NCI-H1105 treated with DMSO at 0.1 percent for 48 hours (cell line): ENCODE measurements at regions not wholly inside any gene's neighbourhood (a gene's known extent, or its start where the extent isn't known, plus 50 kb on each side); places are given as distances from the start of the nearest gene placed in this dataset.
"Not testable (repeated sequence)": the region's sequence is repeated elsewhere in the genome, so short reads cannot be mapped to it uniquely, and the experiment has no call there.

ENCODE experiments used
- DNase-seq: peaks from one replicate; lab custom pipeline; 2025; lab: John Stamatoyannopoulos, UW

- no peak for DNase-seq
These were observed 57.4 kb downstream of the ZNF648 start for GRCh38 chr1:182003953-182004586.

DNA sequence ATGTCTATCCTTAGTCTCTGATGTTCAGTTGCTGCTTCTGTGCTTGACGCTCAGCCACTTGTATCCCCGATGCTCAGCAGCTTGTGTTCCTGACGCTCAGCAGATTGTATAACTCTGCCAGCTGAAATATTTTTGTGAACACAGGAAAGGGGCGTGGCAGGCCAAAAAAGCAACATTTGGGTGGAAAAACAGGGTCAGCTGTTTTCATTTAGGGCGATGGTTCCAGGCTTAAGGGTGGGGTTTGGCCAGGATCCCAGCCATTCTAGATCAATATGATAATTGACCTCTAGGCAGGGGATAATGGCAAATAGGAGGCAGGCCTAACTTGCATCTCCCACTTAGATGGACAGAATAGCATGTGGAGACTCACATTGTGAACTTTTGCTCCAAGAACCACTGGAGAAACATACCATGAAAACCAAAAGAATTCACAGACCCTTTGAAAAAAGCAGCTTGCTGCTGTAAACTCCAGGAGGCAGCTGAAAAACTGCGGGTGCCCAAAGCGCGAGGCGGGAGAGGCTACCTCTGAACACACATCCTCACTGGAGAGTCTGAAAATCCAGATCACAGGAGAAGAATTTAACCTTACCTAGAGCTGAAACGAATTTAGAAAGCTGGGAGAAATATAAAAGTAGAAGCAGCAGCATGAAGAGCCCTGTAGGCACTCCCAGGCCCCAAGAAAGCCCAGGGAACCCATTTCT, 58.3 kb downstream of the ZNF648 start:
- DNase-seq, result no peak

DNA sequence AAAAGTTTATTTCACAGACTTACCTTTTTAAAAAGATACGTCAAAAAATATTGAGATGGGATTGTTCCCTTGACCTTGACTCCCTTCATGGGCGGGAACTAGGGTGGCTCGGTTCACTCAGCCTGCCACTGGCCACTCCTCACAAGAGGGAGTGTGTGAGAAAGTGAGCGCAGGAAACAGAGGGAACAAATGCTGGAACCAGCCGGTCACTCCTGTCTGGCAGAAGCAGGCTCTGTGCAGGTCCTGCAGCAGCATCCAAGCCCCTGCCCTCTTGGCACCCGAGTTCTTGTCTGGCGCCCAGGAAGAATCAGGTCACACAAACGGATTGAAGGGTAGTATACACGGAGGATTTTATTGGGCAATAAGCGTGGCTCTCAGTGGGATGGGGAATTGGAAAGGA, 58.9 kb downstream of the ZNF648 start:
- no peak for DNase-seq

- no peak for DNase-seq
These were observed 62.7 kb downstream of the ZNF648 start for GRCh38 chr1:181998858-181999257.

GRCh38 chr1:181992072-181992471, 69.4 kb downstream of the ZNF648 start:
- DNase-seq, result no peak

- no peak for DNase-seq
These were observed 70.8 kb downstream of the ZNF648 start for GRCh38 chr1:181990728-181991127.

GRCh38 chr1:181989261-181989920, 72.1 kb downstream of the ZNF648 start:
- no peak for DNase-seq

DNA sequence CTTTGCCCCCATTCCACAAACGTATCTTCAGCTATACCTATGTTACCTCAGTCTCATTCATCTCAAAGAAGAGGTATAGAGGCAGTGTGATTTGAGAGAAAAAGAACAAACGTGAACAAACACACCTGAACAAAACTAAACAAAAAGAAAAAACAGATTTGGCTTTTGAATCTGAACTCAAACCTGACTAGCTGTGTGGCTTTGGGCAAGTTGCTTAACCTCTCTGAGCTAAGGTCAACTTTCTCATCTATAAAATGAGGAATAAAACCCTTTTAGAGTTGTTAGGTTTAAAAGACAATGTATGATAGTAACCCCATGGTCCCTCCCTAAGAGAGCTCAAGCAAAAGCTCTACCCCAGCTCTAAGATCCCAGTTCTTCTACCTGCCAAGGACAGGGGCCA, 73.5 kb downstream of the ZNF648 start:
- DNase-seq, result no peak

GRCh38 chr1:181987334-181987895, 74.1 kb downstream of the ZNF648 start:
- no peak for DNase-seq

DNA sequence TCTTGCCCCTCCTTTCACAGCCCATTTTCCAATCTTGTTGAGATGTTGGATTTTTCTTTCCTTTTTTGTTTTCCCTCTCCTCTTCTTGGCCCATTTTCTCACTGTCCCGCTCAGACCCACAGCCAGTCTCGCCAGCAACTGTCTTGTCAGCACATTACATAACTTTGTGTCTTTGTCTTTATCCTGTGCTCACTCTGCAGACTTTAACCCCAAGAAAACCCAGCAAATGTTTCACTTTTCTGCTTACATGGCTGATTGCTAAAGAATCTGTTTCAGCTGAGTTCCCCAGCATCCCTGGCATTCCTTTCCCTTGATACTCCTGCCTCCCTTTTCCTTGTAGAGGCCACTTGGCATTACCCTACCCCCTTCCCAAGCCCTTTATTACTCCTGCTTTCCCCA, 74.6 kb downstream of the ZNF648 start:
- DNase-seq, result no peak

DNA sequence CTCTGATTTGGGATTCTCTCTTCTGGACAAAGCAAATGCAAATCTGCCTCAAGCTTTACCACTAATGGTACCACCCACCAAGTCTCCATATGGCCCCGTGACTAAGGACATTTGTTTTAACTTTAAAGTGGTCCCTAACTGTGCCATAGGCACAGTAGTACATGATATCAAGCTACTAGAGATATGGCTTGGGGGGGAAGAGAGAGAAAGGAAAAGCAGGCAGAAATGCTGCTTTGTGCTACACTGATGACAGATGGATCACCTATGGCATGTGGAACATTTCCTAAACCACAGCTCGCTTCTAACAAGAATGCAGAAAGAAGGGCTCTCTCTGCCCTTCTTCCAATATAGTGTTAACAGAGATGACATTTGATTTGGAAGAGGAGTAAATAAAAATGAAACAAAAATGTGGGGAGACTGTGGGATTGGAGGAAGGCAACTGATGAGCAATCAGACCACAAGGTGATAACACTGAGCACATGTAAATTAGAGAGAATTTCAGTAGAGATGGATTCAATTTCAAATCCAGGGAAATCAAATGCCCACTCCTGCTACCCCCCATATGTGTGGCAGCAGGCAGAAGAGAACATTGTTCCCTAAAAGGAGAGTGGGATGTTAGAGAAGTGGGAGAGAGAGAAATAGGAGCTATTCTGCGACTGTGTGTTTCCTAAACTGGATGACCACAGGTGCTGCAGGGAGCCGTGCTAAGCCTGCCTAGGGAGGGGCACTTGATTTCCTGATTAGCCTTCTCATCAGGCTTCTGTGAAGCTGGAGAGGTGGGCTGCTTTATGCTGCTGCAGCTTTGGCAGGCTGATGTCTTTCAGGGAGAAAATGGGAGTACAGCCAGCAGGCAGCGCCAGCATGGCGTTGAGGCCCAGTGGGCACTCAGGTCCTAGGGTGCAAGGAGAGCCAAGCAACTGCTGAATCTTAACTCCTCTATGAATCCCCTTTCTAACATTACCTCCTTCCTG, 75.3 kb downstream of the ZNF648 start:
- no peak for DNase-seq

- no peak for DNase-seq
These were observed 76.2 kb downstream of the ZNF648 start for GRCh38 chr1:181985281-181985680.

DNA sequence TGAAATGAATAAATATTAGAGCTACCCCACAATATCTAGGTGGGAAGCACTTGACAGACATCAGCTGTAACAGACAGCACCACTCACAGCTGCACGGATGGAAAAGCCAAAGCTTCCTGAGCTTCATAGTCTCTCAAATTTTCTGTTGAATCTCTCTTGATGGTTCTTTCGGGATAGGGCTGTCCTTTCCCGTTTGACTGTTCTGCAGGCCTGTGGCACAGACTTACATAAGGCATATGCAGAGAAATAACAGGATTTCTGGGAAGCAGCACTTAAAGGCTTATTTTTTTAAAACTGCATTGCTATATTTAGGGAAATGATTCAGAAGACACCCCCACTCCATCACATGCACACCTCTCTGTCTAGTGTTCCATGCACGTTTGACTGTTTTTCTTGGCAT, 77.5 kb downstream of the ZNF648 start:
- DNase-seq, result no peak

DNA sequence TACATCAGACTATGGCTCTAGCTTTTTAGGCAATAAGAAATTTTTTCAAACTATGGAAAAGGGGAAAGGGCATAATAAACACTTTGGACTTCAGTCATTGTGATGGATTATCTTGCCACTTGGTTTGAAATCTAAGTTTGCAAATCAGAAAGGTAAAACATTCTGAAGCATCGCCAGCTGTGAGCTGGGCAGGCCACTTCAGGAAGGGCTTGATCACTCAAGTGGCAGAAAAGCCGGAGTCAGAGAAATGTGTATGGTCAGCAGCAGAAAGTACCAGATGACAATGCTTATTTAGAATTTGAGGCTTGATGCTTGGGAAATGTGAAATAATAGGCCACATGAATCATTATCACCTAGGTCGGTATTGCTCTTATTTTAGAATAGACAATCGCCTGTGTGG, 79.7 kb downstream of the ZNF648 start:
- no peak for DNase-seq

DNA sequence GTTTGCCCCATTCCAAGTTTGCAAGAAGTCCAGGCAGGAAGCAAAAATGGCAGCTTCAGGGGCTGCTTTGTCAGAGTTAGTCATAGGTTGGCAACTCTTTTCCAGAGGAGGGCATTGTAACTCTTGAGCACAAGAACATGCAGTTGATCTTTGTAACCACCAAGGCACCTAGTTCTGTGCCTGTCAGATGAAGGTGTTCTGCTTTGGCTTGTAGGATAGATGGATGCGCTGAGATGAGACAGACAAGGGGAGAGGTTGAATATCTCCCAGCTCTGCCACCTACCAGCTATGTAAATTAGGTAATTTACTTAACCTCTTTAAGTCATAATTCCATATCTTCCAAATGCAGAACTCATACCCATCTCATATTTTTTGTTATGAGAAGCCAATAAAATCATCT, 89.3 kb downstream of the ZNF648 start:
- DNase-seq, result no peak

- DNase-seq, result no peak
These were observed 90.1 kb downstream of the ZNF648 start for GRCh38 chr1:181971424-181971823.

DNA sequence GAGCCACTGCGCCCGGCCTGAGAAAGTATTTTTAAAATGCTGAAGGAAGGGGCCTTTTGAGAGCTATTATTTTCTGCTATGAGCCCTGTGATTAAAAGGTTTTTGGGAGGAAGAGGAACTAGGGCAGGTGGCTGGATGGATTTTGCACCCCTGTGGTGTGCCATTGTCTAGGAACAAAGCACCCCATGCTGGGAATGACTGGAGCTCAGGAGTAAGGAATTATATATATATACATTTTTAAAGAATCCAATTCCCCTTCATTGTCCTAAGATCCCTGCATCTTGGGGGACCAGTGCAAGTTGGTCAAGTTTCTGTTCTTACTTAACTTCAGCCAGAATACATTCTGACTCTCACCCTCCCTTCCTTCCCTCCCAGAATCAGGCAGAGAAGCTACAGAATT, 91.6 kb downstream of the ZNF648 start:
- DNase-seq, result no peak

GRCh38 chr1:181954696-181955095, 106.8 kb downstream of the ZNF648 start:
- not testable (repeated sequence) for DNase-seq

GRCh38 chr1:181954178-181954577, 107.3 kb downstream of the ZNF648 start:
- DNase-seq, result not testable (repeated sequence)

GRCh38 chr1:181953596-181953995, 107.9 kb downstream of the ZNF648 start:
- no peak for DNase-seq

DNA sequence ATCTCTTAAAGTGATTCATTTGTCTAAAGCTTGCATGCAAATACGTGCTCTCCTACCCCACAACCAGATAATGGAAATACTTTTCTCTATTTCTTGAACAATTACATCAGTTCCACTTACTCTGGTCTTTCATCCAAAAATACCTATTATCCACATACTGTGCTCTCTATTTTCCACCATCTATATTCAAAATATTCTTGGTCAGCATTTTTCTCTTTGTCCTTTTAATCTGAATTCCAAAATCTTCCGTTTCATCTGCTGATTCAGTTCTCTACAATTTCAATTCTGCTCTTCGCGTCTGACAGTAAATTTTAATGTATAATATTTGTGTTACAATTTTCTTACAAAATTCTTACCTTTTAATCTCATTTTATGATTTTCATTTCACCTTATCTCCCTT, 110.3 kb downstream of the ZNF648 start:
- DNase-seq, result no peak

GRCh38 chr1:181949500-181949899, 112.0 kb downstream of the ZNF648 start:
- no peak for DNase-seq
